Skin epidermis (tissue), 12 donors: ENCODE measurements at regions not wholly inside any gene's neighbourhood (a gene's known extent, or its start where the extent isn't known, plus 50 kb on each side); places are given as distances from the start of the nearest gene placed in this dataset.

Experiments used
- H3K27ac ChIP-seq, 21 experiments: fragments of 200-600 bp; sonication (generic) in 11 of 21; one replicate each; pipeline ENCODE4 v1.5.0; 2020; ENCODE audit warnings: mild to moderate bottlenecking in 3 of 21, inconsistent platforms in 2 of 21, moderate library complexity in 2 of 21
- H3K4me3 ChIP-seq, 7 experiments: fragments of 200-600 bp; sonication (generic) in 2 of 7; one replicate each; pipeline ENCODE4 v1.5.0; 2020; ENCODE audit warnings: inconsistent platforms in 2 of 7, mild to moderate bottlenecking in 2 of 7, moderate library complexity in 1 of 7

DNA sequence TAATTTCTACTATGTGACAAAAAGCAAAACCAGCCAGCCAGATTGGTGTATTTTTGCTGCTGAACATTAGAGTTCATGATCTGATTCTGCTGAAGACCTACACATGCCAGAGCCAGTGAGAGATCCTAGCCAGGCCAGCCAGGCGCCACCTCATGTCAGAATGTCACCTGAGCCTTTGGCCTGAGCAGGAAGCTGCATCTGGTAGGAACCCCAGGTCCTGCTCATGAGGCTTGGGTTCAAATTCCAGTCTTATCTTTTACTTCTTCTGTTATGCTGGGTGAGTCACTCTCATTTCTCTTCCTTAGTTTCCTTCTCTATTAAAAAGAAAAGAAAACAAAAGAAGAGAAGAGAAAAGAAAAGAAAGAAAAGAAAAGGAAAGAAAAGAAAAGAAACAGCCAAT lies 585.1 kb upstream of the CDH5 start:
- no peak overlapping the region for H3K4me3 ChIP-seq
- peak overlapping the region in 1 of 21 experiments; percentile 27 for H3K27ac ChIP-seq

DNA sequence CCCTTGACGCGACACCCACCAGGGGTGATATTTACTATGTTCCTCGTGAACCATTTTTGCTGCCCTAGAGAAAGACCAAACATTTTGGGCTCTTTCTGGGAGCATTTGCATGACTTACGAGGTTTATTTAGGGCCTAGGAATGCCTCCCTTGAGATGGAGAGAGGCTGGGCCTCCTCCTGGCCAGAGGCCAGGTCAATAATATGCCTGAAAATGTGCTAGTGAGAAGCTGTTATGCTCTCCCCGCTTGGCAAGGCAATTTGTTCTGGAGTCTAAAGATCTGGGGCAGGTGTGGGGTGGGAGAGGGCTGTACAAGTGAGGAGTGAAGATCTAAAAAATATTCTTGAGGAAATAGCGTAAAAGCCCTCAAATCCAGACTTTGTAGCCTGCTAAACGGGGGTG lies 587.3 kb upstream of the CDH5 start:
- Histone ChIP-seq H3K4me3 (no peak overlapping the region), H3K27ac (no peak overlapping the region)

DNA sequence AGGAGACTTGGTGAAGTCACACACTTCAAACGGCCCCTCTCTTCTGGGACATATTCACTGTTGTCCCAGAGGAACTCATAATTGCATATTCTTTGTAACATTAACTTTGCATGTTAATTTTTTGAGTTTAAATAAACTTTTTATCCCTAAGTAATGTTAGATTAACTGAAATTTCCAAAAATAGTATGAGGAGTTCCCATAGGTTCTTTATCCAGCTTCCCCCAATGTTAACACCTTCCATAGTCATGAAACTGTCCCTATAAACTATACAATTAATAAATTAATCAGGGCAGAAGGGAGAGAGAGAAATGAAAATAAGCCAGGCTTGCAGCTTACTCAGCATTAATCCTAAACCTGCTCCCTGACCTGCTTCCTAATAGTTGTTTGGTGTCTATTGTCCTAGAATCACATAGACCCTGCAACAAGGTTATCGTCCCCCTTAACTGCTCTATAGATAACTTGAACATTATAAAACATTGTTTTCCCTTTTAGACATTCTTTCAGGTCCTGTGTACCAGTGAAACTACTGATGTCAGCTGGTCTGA lies 589.8 kb upstream of the CDH5 start:
- H3K4me3 ChIP-seq, result no peak overlapping the region

DNA sequence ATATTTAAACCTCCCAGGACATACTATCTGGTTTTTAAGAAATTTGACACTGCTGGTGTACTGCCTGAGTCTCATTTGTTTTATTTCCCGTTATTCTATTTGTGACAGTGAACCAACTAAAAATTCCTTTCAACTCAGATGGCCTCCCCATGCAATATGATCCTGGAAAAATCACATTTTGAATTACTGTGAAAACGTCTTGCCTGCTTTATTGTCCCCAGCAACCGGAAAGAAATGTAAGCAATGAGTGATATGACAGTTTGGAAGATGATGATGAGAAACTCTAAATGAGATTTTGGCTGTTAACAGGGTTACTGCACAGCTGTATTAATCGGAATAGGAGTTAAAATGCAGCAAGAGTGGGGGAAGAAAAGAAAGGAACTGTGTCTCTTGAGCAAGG lies 590.7 kb upstream of the CDH5 start:
- no peak overlapping the region for H3K27ac ChIP-seq
- no peak overlapping the region for H3K4me3 ChIP-seq

More for the DNA sequence above, 589.8 kb upstream of the CDH5 start:
- H3K27ac ChIP-seq, result no peak overlapping the region

DNA sequence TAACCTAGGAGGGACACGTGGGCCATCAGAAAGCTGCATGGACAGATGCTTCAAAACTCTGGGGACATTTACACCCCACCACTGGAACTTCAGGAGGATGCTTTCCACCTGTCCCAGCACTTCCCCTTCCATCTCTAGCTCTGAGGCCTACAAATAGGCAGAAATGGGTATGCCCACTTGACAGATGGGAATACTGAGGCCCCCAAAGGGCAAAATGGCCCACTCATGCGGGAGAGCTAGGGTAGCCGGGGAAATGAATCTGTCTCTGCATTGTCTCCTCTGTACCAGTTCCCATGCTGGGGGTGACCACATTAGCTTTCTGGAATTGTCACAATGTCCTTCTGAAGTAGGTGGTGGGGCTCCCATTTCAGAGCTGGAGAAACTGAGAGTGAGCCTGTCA lies 592.1 kb upstream of the CDH5 start:
- H3K27ac ChIP-seq, result no peak overlapping the region
- no peak overlapping the region for H3K4me3 ChIP-seq

DNA sequence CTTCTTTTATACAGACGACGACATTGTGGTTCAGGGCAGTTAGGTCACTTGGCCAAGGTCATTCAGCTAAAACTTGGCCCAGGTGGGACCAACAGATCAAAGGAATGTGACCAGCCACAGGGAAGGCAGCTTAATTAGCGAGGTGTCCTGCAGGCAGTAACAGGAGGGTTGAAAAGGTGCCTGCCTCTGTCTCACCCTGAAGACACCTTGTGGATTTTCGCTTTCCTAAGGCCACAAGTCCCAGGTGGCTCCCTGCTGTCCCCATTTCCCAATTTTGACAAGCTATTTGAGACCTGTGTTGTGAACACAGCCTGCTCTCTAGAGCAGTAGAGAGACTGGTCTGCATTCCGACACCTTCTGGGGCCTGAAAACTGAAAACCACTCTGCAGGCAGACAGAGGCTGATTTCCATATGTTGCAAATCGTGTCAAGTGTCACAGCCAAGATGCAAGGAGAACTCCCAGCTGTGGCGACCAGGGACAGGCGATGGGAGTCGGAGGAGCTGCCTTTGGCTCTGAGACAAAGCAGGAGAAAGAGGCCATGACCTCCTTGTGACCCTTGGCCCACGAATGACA lies 593.1 kb upstream of the CDH5 start:
- Histone ChIP-seq H3K27ac (no peak overlapping the region), H3K4me3 (no peak overlapping the region)

DNA sequence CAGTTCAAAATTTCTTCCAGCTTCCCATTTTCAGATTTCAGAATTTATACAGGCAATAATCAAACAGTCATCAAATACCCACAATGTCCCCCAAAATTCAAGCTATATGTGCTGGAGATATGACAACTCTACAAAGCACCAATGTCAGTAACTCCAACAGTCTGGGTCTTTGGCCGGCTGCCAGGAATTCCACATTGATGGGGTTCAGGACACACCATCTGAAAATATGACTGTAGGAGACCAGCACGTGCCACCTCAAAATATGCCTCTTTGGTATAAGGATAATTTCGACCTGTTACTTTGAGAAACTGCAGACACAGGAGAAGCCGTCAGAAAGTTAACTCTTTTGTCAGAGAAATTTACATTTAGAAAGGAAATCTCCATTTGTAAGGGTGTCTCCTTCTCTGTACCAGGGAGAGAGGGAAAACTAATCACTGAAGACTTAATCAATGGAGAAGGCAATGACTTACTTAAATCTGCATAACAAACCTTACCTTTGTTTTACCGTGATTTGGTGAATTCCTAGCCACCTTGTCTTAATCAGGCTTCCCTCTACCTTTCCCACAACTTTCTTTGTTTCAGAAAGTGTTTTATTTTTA lies 594.3 kb upstream of the CDH5 start:
- Histone ChIP-seq H3K4me3 (no peak overlapping the region), H3K27ac (no peak overlapping the region)

DNA sequence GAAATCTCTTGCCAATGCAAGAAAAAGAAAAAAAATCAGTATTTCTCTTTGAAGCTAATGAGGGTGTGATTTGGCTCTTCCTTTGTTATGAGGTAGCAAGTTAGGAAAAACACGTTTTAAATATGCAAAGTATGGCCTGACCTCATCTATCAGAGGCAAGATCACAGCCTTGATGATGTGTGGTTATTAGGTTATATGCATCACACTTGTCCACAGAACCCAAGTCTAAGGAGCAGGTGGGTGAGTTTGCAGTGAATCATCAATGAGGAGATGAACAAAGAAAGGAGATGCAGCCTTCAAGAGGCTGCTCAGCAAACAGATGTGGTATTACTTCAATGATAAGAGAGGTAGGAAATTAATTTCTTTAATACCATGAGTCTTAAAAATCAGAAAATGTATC lies 594.8 kb upstream of the CDH5 start:
- H3K27ac ChIP-seq, result no peak overlapping the region
- H3K4me3 ChIP-seq, result no peak overlapping the region

DNA sequence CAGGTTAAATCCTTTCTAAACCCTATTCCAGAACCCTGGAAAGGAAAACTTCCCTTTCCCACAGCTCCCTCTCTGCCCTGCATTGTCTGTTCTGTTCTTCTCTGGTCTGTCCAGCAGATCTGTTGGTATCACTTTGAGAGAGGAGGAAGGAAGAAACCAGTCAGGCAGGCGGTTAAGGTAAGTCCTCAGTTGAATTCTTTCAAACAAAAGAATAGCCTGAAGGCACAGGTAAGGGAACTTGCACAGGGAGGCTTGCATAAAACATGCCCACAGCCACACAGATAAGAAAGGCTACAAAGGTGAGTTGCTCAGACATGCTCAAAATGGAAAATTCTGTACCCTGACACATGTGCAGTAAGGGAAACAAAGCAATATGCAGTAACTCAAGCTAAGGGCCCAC lies 595.7 kb upstream of the CDH5 start:
- H3K4me3 ChIP-seq, result no peak overlapping the region
- no peak overlapping the region for H3K27ac ChIP-seq

DNA sequence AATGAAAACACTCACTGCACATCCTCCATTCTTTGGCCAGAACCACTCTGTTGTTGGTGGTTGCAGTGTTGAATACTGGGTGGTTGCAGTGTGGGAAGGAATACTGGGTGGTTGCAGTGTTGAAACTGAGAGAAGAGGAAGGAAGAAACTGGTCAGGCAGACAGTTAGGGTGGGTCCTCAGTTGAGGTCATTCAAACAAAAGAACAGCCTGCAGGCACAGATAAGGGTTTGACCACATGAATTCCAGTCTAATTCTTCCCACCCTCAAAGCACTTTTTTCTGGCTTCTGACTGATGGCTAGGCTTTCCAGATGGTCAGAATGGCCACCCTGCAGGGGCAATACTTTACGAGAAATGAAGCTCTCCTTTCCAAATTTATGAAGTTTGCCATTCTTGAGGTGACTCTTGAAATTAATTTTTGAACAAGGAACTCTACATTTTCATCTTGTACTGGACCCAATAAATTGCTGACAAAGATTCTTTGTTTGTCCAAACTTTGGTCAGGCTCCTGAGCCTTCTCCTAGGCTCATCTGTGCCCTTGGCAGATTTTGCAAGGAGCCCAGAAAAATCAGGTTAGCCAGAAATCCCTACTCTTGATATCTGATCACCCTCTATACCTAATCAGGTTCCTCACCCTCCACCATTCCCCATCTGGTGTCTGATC lies 596.6 kb upstream of the CDH5 start:
- no peak overlapping the region for H3K27ac ChIP-seq

DNA sequence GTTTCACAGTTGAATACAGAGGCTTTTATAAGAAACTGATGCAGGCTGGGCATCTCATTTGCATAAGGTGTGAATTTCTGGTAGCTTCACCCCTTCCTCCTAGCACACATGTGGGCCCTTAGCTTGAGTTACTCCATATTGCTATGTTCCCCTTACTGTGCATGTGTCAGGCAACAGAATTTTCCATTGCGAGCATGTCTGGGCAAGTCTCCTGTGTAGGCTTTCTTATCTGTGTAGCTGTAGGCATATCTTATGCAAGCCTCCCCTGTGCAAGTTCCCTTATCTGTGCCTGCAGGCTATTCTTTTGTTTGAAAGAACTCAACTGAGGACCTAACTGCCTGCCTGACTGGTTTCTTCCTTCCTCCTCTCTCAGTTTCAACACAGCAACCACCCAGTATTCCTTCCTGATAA lies 597.4 kb upstream of the CDH5 start:
- H3K4me3 ChIP-seq, result no peak overlapping the region
- no peak overlapping the region for H3K27ac ChIP-seq

More for the DNA sequence above, 596.6 kb upstream of the CDH5 start:
- H3K4me3 ChIP-seq, result no peak overlapping the region

DNA sequence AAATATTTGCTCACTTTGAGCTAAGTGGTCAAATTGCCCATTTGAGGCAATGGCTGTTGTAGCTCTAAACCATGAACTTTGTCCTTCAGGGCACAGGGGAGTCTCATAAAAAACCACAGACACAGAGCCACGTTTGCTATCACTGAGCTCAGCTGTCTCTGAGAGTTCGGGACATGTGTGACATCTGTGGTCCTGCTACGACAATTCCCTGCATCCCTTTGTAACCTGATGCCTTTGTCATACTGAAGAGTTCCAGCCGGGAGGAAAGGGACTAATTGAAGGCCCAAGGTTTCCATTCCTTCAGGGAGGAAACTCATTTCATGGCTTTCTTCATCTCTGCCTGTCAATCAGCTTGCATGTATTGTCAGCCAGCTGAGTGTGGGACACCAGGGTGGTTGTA lies 599.4 kb upstream of the CDH5 start:
- Histone ChIP-seq H3K27ac (no peak overlapping the region), H3K4me3 (no peak overlapping the region)

DNA sequence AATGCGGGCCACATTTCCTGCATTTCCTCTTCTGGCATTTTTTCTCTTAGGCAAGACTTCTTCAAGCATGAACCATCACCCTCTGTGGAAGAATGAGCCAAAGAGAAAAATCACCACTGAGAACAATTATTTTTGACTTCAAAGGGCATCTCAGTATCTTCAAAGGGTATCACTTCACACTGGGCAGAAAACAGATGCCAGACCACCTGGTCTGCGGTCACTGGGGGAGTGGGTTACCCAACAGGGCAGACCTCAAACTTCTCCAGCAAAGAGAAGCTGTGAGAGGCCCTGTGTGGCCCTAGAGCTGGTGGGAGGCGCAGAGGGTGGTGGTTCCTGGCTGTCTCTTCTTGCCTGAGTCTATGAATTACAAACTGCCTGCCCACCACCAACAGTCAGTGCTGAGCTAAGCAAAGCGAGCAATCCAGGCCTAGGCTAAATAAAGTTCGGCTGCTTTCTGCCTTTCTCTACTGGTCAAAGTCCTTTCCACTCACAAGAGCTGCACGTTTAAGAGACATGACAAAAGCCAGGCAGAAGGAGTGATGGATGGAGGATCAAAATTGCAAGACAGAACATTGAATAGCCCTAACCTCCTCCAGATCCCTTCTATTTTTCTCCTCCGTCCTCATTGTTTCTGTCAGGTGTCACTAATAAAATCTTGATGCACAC lies 602.7 kb upstream of the CDH5 start:
- H3K27ac ChIP-seq, result no peak overlapping the region

DNA sequence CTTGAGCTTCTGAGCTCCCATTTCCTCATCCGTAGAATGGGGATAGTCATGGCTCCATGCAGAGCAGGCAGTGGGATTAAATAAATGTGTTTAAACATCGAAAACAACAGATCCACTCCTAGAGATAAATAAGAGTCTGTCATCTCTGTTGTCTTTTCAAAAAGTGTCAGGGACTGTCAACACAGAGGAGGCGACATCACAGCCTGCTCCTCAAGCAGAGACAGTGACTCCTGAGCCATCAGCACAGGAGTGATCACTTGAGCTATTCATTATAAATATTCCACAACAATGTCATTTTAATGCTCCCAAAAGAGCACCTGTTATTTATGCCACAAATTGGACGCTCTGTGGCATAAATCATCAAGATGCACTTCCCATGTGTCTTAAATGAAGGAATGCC lies 605.6 kb upstream of the CDH5 start:
- no peak overlapping the region for H3K27ac ChIP-seq
- H3K4me3 ChIP-seq, result no peak overlapping the region

More for the DNA sequence above, 602.7 kb upstream of the CDH5 start:
- H3K4me3 ChIP-seq, result no peak overlapping the region

DNA sequence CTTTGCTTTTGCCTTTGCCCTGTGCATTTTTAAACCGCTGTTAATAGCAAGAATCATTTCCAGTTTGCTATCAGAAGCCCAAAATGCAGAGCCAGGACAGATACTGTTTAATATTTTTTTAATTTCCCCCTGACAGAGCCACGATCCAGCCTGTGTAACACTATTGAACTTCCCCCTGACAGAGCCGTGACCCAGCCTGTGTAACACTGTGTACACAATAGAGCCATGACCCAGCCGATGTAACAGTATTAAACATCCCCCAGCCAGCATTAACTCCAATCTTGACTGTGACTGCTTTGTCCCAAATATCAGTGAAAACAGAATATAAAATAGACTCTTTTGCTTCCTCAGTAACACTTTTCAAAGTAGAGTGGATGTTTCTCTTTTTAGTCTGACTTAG lies 607.9 kb upstream of the CDH5 start:
- Histone ChIP-seq H3K4me3 (no peak overlapping the region), H3K27ac (no peak overlapping the region)

DNA sequence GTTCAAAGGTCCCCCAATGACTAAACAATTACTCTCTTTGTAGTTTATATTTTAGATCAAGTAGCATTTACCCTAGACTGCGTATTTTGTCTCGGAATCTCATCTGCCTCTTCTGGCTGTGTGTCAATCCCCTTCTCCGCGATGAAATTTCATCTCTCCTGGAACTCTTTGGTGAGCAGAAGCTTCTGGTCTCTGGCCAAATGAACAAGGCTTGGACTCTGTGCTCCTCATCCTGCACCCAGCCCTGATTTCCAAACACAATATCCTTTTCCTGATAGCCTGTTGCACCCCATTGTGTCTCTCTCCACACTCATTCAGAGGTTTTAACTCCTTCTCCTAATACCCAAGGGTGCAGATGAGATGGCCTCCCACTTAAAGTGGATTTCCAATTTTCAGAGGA lies 609.4 kb upstream of the CDH5 start:
- Histone ChIP-seq H3K4me3 (no peak overlapping the region), H3K27ac (no peak overlapping the region)

DNA sequence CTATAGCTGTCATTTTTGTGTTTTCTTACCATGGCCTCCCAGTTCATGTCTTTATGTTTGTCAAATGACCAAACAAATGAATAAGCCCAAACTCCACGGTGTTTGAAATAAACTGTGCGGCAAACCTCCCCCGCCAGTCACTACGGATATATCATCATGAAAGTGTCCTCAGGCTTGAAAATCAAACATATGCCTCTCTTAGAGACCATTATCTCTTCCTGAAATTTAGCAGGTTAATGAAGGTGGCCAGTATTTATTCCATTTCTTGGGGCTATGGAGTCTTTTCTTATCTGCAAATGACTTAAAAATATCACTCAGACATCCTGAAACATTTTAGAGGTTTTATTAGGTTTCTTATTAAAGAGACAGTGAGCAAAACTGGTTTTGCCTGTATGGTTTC lies 610.3 kb upstream of the CDH5 start:
- H3K4me3 ChIP-seq, result no peak overlapping the region
- H3K27ac ChIP-seq, result no peak overlapping the region

DNA sequence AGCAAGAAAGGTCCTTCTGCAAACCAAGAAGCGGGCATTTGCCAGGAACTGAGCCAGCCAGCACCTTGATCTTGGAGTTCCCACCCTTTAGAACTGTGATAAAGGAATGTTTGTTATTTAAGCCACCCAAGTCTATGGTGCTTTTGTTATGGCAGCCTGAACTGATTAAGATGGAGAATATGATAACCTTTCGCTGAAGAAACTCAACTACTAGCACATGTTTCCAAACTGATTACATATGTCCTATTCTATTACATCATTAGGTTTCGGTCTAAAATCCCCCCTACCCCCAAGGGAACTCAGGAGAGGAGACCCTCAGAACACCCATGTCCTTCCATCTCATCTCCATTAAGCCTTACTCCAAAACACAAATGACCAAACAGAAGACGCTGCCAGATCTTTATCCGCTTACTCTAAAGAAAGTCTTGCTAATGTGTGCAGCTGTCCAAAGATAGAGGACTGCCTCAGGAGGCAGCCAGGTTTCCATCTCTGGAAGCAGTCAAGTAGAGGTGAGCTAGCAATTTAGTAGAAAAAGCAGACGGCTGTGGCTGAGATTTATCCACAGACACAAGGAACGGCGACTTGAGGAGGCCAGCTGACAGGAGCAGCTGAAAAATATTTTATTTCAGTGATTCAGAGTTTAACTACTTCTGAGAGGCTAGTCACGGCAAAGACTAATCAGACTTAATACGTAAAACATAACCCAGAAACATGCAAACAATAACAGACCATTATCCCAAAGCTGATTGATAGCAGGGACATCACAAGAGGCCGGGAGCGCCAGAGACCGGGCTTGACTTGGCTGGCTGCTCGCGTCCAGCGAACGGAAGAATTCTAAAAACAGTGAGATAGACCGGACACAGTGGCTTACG lies 611.4 kb upstream of the CDH5 start:
- Histone ChIP-seq H3K27ac (no peak overlapping the region), H3K4me3 (no peak overlapping the region)

DNA sequence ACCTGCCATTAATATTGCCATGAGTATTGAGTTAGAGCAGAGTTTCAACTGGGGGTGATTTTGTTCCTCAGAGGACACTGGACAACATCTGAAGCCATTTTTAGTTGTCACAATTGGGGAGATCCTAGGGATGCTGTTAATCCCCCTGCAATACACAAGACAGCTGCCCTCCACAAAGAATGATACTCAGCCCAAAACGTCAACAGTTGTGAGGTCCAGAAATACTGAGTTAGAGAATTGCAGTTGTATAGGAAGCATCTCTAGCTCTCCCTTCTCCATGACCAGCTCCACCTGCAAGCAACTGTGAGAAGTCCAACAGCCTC lies 614.0 kb upstream of the CDH5 start:
- H3K27ac ChIP-seq, result no peak overlapping the region
- no peak overlapping the region for H3K4me3 ChIP-seq
